ENCODE measurements at regions not wholly inside any gene's neighbourhood (a gene's known extent, or its start where the extent isn't known, plus 50 kb on each side); places are given as distances from the start of the nearest gene placed in this dataset.
A peak's percentile ranks its signal among the peaks of the same experiment; 100 is the strongest.

DNA sequence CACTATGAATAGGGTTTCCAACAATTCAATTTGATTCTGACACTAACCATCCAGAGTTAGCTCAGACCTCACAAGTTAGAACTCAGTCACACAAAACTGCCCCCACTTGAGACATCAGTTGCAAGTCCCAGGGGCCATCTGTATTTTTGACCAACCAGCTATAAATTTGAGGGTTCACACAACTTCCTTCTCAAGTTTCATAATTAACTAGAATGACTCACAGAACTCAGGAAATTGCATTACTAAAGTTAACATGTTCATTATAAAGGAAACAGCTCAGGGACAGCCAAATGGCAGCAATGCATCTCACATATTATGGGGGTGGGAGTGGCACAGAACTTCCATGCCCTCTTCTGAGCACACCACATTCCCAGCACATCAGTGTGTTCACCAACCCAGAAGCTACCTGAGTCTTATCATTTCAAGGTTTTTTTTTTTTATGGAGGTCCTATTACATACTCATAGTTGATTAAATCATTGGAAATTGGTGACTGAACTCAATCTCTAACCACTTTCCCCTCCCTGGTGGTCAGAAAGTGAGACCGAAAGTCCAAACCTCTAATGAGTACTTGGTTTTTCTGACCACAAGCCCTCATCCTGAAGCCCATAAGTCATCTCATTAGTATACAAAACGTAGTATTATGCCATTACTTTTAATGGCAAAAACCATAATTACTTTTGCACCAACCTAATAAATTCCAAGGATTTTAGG lies 1721.5 kb upstream of the SEL1L start:
- TF ChIP-seq EZH2 (IDR thresholded peaks at IDR 0.05) (no peak), FOXP2 (optimal IDR thresholded peaks at IDR 0.05; ENCODE audit: control extremely low read depth, extremely low read length, insufficient read depth) (no peak), POLR2AphosphoS5 (IDR thresholded peaks at IDR 0.05; ENCODE audit: borderline replicate concordance, low read depth, low read length) (no peak)
- no peak overlapping the region for H3K9ac ChIP-seq (ENCODE audit: insufficient read length)
- DNase-seq (ENCODE audit: low read depth, low spot score), result no peak
- H3K36me3 ChIP-seq (ENCODE audit: insufficient read depth, low read length), result no peaks in the 10 kb centered on the region
- H3K4me3 ChIP-seq, result no peak overlapping the region
- H3K9me3 ChIP-seq (ENCODE audit: low read depth, low read length), result no peaks in the 10 kb centered on the region
- no peak overlapping the region for H3K27ac ChIP-seq

DNA sequence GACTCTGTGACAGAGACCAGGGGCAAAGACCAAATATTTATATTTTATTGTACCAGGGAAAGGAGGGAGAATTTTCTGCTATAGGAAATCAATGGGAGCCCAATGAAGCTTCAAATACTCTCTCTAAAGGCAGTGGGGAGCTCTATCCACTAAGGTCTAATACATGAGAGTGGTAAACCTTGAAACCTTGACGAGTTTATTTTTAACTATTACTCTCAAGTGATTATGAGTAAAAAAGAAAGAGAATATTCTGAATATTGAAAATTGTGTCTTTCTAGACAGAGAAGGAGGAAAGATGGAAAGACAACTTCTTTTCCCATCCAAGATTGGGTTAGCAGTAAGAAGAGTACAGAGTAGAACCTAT lies 1722.1 kb upstream of the SEL1L start:
- no peak overlapping the region for H3K4me3 ChIP-seq
- no peaks in the 10 kb centered on the region for H3K36me3 ChIP-seq (ENCODE audit: insufficient read depth, low read length)
- H3K9ac ChIP-seq (ENCODE audit: insufficient read length), result no peak overlapping the region
- no peak overlapping the region for H3K27ac ChIP-seq
- no peak for DNase-seq (ENCODE audit: low read depth, low spot score)
- no peaks in the 10 kb centered on the region for H3K9me3 ChIP-seq (ENCODE audit: low read depth, low read length)
- no peak for TF ChIP-seq EZH2 (IDR thresholded peaks at IDR 0.05)
- TF ChIP-seq POLR2AphosphoS5 (IDR thresholded peaks at IDR 0.05; ENCODE audit: borderline replicate concordance, low read depth, low read length), result no peak
- no peak for TF ChIP-seq FOXP2 (optimal IDR thresholded peaks at IDR 0.05; ENCODE audit: control extremely low read depth, extremely low read length, insufficient read depth)

- TF ChIP-seq EZH2 (IDR thresholded peaks at IDR 0.05), result no peak
Observed at GRCh38 chr14:83257466-83258439, 1724.1 kb upstream of the SEL1L start.

GRCh38 chr14:83260751-83261150 lies 1727.1 kb upstream of the SEL1L start:
- Histone ChIP-seq H3K4me3 (no peak overlapping the region), H3K36me3 (ENCODE audit: insufficient read depth, low read length) (no peaks in the 10 kb centered on the region), H3K9me3 (ENCODE audit: low read depth, low read length) (no peaks in the 10 kb centered on the region), H3K27ac (no peak overlapping the region), H3K9ac (ENCODE audit: insufficient read length) (no peak overlapping the region)
- no peak for DNase-seq (ENCODE audit: low read depth, low spot score)
- no peak for TF ChIP-seq POLR2AphosphoS5 (IDR thresholded peaks at IDR 0.05; ENCODE audit: borderline replicate concordance, low read depth, low read length)
- no peak for TF ChIP-seq EZH2 (IDR thresholded peaks at IDR 0.05)
- TF ChIP-seq FOXP2 (optimal IDR thresholded peaks at IDR 0.05; ENCODE audit: control extremely low read depth, extremely low read length, insufficient read depth), result no peak

More at GRCh38 chr14:83257466-83258439, 1724.1 kb upstream of the SEL1L start:
- Histone ChIP-seq H3K27ac (peak overlapping the region; percentile 23), H3K4me3 (peak overlapping the region; percentile 15), H3K9ac (ENCODE audit: insufficient read length) (no peak overlapping the region), H3K36me3 (ENCODE audit: insufficient read depth, low read length) (no peaks in the 10 kb centered on the region), H3K9me3 (ENCODE audit: low read depth, low read length) (no peaks in the 10 kb centered on the region)
- no peak for DNase-seq (ENCODE audit: low read depth, low spot score)

GRCh38 chr14:83269583-83269982 lies 1735.9 kb upstream of the SEL1L start:
- Histone ChIP-seq H3K9ac (ENCODE audit: insufficient read length) (no peak overlapping the region), H3K4me3 (no peak overlapping the region), H3K9me3 (ENCODE audit: low read depth, low read length) (no peaks in the 10 kb centered on the region), H3K36me3 (ENCODE audit: insufficient read depth, low read length) (no peaks in the 10 kb centered on the region), H3K27ac (no peak overlapping the region)
- no peak for DNase-seq (ENCODE audit: low read depth, low spot score)
- no peak for TF ChIP-seq POLR2AphosphoS5 (IDR thresholded peaks at IDR 0.05; ENCODE audit: borderline replicate concordance, low read depth, low read length)
- TF ChIP-seq FOXP2 (optimal IDR thresholded peaks at IDR 0.05; ENCODE audit: control extremely low read depth, extremely low read length, insufficient read depth), result no peak
- TF ChIP-seq EZH2 (IDR thresholded peaks at IDR 0.05), result no peak

GRCh38 chr14:83271663-83272062 lies 1738.0 kb upstream of the SEL1L start:
- Histone ChIP-seq H3K4me3 (no peak overlapping the region), H3K9me3 (ENCODE audit: low read depth, low read length) (no peaks in the 10 kb centered on the region), H3K27ac (no peak overlapping the region), H3K36me3 (ENCODE audit: insufficient read depth, low read length) (no peaks in the 10 kb centered on the region), H3K9ac (ENCODE audit: insufficient read length) (no peak overlapping the region)
- DNase-seq (ENCODE audit: low read depth, low spot score), result no peak
- TF ChIP-seq EZH2 (IDR thresholded peaks at IDR 0.05) (no peak), FOXP2 (optimal IDR thresholded peaks at IDR 0.05; ENCODE audit: control extremely low read depth, extremely low read length, insufficient read depth) (no peak), POLR2AphosphoS5 (IDR thresholded peaks at IDR 0.05; ENCODE audit: borderline replicate concordance, low read depth, low read length) (no peak)

- no peaks in the 10 kb centered on the region; the same call in 1 of the 2 replicates for H3K9me3 ChIP-seq (ENCODE audit: low read depth, low read length)
- no peak overlapping the region for H3K4me3 ChIP-seq
- no peak overlapping the region for H3K27ac ChIP-seq
- DNase-seq (ENCODE audit: low read depth, low spot score), result no peak
- no peak for TF ChIP-seq EZH2 (IDR thresholded peaks at IDR 0.05)
- no peak for TF ChIP-seq POLR2AphosphoS5 (IDR thresholded peaks at IDR 0.05; ENCODE audit: borderline replicate concordance, low read depth, low read length)
- TF ChIP-seq FOXP2 (optimal IDR thresholded peaks at IDR 0.05; ENCODE audit: control extremely low read depth, extremely low read length, insufficient read depth), result no peak
- no peaks in the 10 kb centered on the region for H3K36me3 ChIP-seq (ENCODE audit: insufficient read depth, low read length)
- H3K9ac ChIP-seq (ENCODE audit: insufficient read length), result no peak overlapping the region
Observed at GRCh38 chr14:83280719-83281118, 1747.1 kb upstream of the SEL1L start.

DNA sequence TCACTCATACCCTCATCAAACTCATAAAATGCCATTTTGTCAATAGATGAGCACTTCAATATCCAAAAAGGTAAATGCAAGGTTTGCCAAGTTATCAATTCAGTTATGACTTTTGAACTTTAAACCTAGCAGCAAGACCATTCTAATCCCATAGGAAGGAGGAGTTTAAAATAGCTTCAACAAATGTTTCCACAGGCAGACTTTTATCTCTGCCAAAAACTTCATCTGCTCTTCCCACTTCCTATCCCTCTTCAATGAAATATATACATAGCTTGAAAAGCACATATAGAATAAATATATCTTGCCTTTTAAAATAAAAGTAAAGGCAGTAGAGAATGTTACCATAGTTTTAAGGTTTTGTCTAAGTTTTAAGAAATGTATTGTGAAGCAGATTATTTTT lies 1749.1 kb upstream of the SEL1L start:
- no peak overlapping the region for H3K27ac ChIP-seq
- H3K9me3 ChIP-seq (ENCODE audit: low read depth, low read length), result no peaks in the 10 kb centered on the region; the same call in 1 of the 2 replicates
- H3K9ac ChIP-seq (ENCODE audit: insufficient read length), result no peak overlapping the region
- no peak for DNase-seq (ENCODE audit: low read depth, low spot score)
- no peak overlapping the region for H3K4me3 ChIP-seq
- no peaks in the 10 kb centered on the region for H3K36me3 ChIP-seq (ENCODE audit: insufficient read depth, low read length)
- no peak for TF ChIP-seq POLR2AphosphoS5 (IDR thresholded peaks at IDR 0.05; ENCODE audit: borderline replicate concordance, low read depth, low read length)
- TF ChIP-seq FOXP2 (optimal IDR thresholded peaks at IDR 0.05; ENCODE audit: control extremely low read depth, extremely low read length, insufficient read depth), result no peak
- no peak for TF ChIP-seq EZH2 (IDR thresholded peaks at IDR 0.05)
